HG03521 (cell line): ENCODE measurements at regions not wholly inside any gene's neighbourhood (a gene's known extent, or its start where the extent isn't known, plus 50 kb on each side); places are given as distances from the start of the nearest gene placed in this dataset.

Source experiments
- ATAC-seq: cut with Tn5 transposase; IDR thresholded peaks from one replicate; pipeline ENCODE4 v1.9.1; 2021; ENCODE audit warnings: mild to moderate bottlenecking, moderate library complexity; ENCODE audit not compliant: unreplicated experiment

GRCh38 chr6:22878706-22879105, 309.3 kb downstream of the HDGFL1 start:
- ATAC-seq = no peak

GRCh38 chr6:22880686-22881433, 311.5 kb downstream of the HDGFL1 start:
- ATAC-seq = no peak

GRCh38 chr6:22882581-22882980, 313.2 kb downstream of the HDGFL1 start:
- ATAC-seq = no peak

- no peak for ATAC-seq
Measured at GRCh38 chr6:22883061-22883717, 313.8 kb downstream of the HDGFL1 start.

- no peak for ATAC-seq
Measured at GRCh38 chr6:22884456-22884855, 315.1 kb downstream of the HDGFL1 start.

- ATAC-seq = no peak
Measured at GRCh38 chr6:22886650-22887581, 317.6 kb downstream of the HDGFL1 start.

- no peak for ATAC-seq
Measured at GRCh38 chr6:22888163-22888752, 318.9 kb downstream of the HDGFL1 start.

- ATAC-seq = no peak
Measured at GRCh38 chr6:22891934-22892333, 322.6 kb downstream of the HDGFL1 start.

- no peak for ATAC-seq
Measured at GRCh38 chr6:22892452-22892851, 323.1 kb downstream of the HDGFL1 start.

GRCh38 chr6:22896696-22897095, 327.3 kb downstream of the HDGFL1 start:
- no peak for ATAC-seq

- ATAC-seq = no peak
Measured at GRCh38 chr6:22899426-22899825, 330.1 kb downstream of the HDGFL1 start.

GRCh38 chr6:22903826-22904225, 334.5 kb downstream of the HDGFL1 start:
- no peak for ATAC-seq

GRCh38 chr6:22904431-22904830, 335.1 kb downstream of the HDGFL1 start:
- ATAC-seq = no peak

- ATAC-seq = no peak
Measured at GRCh38 chr6:22906091-22906549, 336.8 kb downstream of the HDGFL1 start.

GRCh38 chr6:22907085-22907484, 337.7 kb downstream of the HDGFL1 start:
- no peak for ATAC-seq

GRCh38 chr6:22910370-22910769, 341.0 kb downstream of the HDGFL1 start:
- no peak for ATAC-seq

- ATAC-seq = no peak
Measured at GRCh38 chr6:22913612-22914011, 344.2 kb downstream of the HDGFL1 start.

- no peak for ATAC-seq
Measured at GRCh38 chr6:22917344-22917743, 348.0 kb downstream of the HDGFL1 start.

GRCh38 chr6:22921828-22922227, 352.5 kb downstream of the HDGFL1 start:
- no peak for ATAC-seq

- no peak for ATAC-seq
Measured at GRCh38 chr6:22925304-22925835, 356.0 kb downstream of the HDGFL1 start.
